HFF-Myc (cell line): ENCODE measurements at regions not wholly inside any gene's neighbourhood (a gene's known extent, or its start where the extent isn't known, plus 50 kb on each side); places are given as distances from the start of the nearest gene placed in this dataset.
"Not testable (repeated sequence)": the region's sequence is repeated elsewhere in the genome, so short reads cannot be mapped to it uniquely, and the experiment has no call there.

Source experiments
- DNase-seq: peaks from one replicate; pipeline ENCODE4 v3.0.0-alpha.2; 2011; ENCODE audit warnings: low read depth; ENCODE audit errors: extremely low read depth
- H3K4me3 ChIP-seq: replicated peaks from 2 replicates; pipeline ENCODE4 v1.5.1; 2011; ENCODE audit warnings: low read depth, mild to moderate bottlenecking, control low read depth, low read length
- TF ChIP-seq, protein P1 (sequence below): IDR thresholded peaks from 2 replicates; pipeline ENCODE4 v1.5.1; 2012; ENCODE audit warnings: mild to moderate bottlenecking, low read depth, low read length, control low read depth; ENCODE audit errors: missing control alignments

- DNase-seq: no peak
- H3K4me3 ChIP-seq: no peak overlapping the region
- TF ChIP-seq, protein P1, sequence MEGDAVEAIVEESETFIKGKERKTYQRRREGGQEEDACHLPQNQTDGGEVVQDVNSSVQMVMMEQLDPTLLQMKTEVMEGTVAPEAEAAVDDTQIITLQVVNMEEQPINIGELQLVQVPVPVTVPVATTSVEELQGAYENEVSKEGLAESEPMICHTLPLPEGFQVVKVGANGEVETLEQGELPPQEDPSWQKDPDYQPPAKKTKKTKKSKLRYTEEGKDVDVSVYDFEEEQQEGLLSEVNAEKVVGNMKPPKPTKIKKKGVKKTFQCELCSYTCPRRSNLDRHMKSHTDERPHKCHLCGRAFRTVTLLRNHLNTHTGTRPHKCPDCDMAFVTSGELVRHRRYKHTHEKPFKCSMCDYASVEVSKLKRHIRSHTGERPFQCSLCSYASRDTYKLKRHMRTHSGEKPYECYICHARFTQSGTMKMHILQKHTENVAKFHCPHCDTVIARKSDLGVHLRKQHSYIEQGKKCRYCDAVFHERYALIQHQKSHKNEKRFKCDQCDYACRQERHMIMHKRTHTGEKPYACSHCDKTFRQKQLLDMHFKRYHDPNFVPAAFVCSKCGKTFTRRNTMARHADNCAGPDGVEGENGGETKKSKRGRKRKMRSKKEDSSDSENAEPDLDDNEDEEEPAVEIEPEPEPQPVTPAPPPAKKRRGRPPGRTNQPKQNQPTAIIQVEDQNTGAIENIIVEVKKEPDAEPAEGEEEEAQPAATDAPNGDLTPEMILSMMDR: no peak
Measured at GRCh38 chr13:88717946-88718345, 1046.8 kb downstream of the SLITRK5 start.

DNA sequence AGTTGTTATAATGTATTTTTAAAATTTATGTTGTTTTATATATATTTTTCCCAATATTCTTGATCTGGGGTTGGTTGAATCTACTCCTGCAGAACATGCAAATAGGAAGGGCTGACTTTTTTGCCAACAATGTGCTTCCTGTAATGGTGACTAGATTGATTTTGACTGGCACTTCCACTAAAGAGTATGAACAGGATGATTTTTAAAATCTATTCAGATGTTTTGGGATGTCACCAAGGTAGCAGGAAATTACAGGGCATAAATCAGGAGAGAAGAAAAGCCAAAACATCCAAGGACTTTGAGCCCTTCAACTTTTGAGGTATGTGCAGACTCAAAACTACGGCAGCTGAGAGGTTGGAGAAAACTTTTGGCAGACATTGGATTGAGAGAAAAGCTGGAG lies 1047.6 kb downstream of the SLITRK5 start:
- H3K4me3 ChIP-seq: no peak overlapping the region
- TF ChIP-seq, protein P1: no peak
- no peak for DNase-seq

- no peak for DNase-seq
- TF ChIP-seq, protein P1: no peak
- no peak overlapping the region for H3K4me3 ChIP-seq
Measured at GRCh38 chr13:88726075-88726474, 1054.9 kb downstream of the SLITRK5 start.

GRCh38 chr13:88727236-88727635 lies 1056.1 kb downstream of the SLITRK5 start:
- DNase-seq, H3K4me3 ChIP-seq: not testable (repeated sequence)

- TF ChIP-seq, protein P1: no peak
- DNase-seq: no peak
- H3K4me3 ChIP-seq: no peak overlapping the region
Measured at GRCh38 chr13:88729605-88730004, 1058.4 kb downstream of the SLITRK5 start.

DNA sequence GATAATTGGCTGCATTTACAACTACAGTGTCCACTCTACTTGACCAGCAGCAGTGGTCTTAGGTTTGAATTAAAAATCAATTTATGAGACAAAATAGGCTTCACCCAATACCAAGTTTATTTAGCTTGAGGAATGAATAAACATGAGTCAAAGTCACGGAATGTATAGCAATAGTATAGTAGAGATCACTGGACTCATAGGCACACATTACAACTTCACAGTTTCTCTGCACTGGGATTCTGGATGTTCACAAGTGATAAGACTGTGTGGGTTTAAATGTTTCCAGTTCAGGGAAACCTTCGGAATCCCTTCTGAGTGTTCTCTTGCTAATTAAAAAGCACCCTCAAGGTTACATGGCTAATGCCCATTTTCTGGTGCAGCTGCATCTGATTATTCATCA lies 1064.9 kb downstream of the SLITRK5 start:
- no peak overlapping the region for H3K4me3 ChIP-seq
- no peak for DNase-seq

DNA sequence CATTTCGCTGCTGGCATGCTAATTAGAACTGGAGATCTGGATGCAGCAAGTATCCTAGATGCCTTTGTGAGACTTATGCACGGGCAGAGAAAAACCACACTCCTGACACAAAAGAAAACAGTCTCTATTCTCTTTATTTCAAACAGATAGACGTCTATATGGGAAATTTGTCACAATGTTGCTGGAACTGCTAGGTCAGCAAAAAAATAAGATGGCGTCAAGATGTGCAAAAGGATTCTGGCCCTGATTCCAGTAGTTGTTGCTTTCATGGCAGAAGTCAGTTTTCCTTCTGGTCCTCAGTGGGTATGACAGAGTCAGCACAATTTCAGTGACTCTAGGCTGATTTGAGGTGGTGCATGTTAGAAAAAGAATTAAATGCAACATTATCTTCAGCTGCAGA lies 1068.0 kb downstream of the SLITRK5 start:
- TF ChIP-seq, protein P1: no peak
- no peak for DNase-seq
- no peak overlapping the region for H3K4me3 ChIP-seq

More for the DNA sequence above, 1064.9 kb downstream of the SLITRK5 start:
- TF ChIP-seq, protein P1: no peak
